Body of pancreas (tissue), 4 donors: ENCODE measurements at regions not wholly inside any gene's neighbourhood (a gene's known extent, or its start where the extent isn't known, plus 50 kb on each side); places are given as distances from the start of the nearest gene placed in this dataset.

Source experiments
- ATAC-seq: fragments of 150-250 bp; one replicate; pipeline ENCODE4 v1.9.1; 2016
- DNase-seq, 4 donors: peaks; one replicate each; pipeline ENCODE4 v3.0.0-alpha.2; 2019
- H3K27ac ChIP-seq, 4 donors: fragments of 200-600 bp; sonication (generic); 1 replicate in 3 of 4; 2 replicates in 1 of 4; pipeline versions ENCODE4 v1.5.1 to v1.6.1; 2016 to 2019; ENCODE audit warnings: mild to moderate bottlenecking in 1 of 4, mixed read lengths in 1 of 4, moderate library complexity in 1 of 4
- H3K27me3 ChIP-seq, 2 donors: fragments of 200-600 bp; sonication (generic); one replicate each; pipeline ENCODE4 v1.6.0; 2016; ENCODE audit warnings: mild to moderate bottlenecking in 1 of 2
- H3K36me3 ChIP-seq, 2 donors: fragments of 200-600 bp; sonication (generic); replicated peaks in 1 of 2; 2 replicates each; pipeline ENCODE4 v1.5.1; 2016; ENCODE audit warnings: low read depth in 2 of 2; ENCODE audit not compliant: insufficient read depth in 1 of 2
- H3K4me1 ChIP-seq: fragments of 200-600 bp; sonication (generic); one replicate; pipeline ENCODE4 v1.6.0; 2016
- H3K4me3 ChIP-seq, 2 donors: fragments of 200-600 bp; sonication (generic); 1 replicate in 1 of 2; 2 replicates in 1 of 2; pipeline ENCODE4 v1.5.1; 2016 to 2019
- H3K9me3 ChIP-seq, 3 donors: fragments of 200-600 bp; sonication (generic); 1 replicate in 2 of 3; 2 replicates in 1 of 3; pipeline ENCODE4 v1.5.1; 2016
- CTCF ChIP-seq, 7 experiments: fragments of 450-650 bp in 4 of 7; fragments of 200-600 bp in 3 of 7; sonication (generic) in 3 of 7; IDR thresholded peaks; one replicate each; pipeline ENCODE4 v1.5.1; 2016 to 2019; ENCODE audit warnings: antibody characterized with exemption in 7 of 7
- POLR2A ChIP-seq, 3 donors: fragments of 450-650 bp; IDR thresholded peaks; one replicate each; pipeline ENCODE4 v1.6.1; 2016; ENCODE audit warnings: antibody characterized with exemption in 3 of 3, mild to moderate bottlenecking in 2 of 3
- WGBS, 2 donors: methylation state at CpG; one replicate each; pipeline ENCODE4 v1.1.5; 2017; 5-methylcytosine and 5-hydroxymethylcytosine counted together
- intact Hi-C: fragments of 100-400 bp; cut with DNase I; formaldehyde crosslinking; loops from one replicate; pipeline ENCODE4 v1.15.1; 2023

GRCh38 chr13:80547341-80547740 is 206.4 kb upstream of the SPRY2 start:
- no peaks in the 10 kb centered on the region for H3K9me3 ChIP-seq
- H3K27ac ChIP-seq, result no peak overlapping the region
- H3K36me3 ChIP-seq, result no peaks in the 10 kb centered on the region
- WGBS, 2 donors, result 69 to 90% methylated on average over 1 of the region's 1 CpG
- H3K4me1 ChIP-seq, result no peaks in the 10 kb centered on the region
- no peak overlapping the region for H3K4me3 ChIP-seq
- H3K27me3 ChIP-seq, result no peaks in the 10 kb centered on the region
- no peak for ATAC-seq
- DNase-seq, result no peak
- intact Hi-C loops, result no loop called here
- no peak for TF ChIP-seq CTCF (IDR thresholded peaks at IDR 0.05)
- TF ChIP-seq POLR2A (IDR thresholded peaks at IDR 0.05), result no peak

- 89 to 97% methylated on average over 1 of the region's 1 CpG for WGBS, 2 donors
- H3K27ac ChIP-seq, result no peak overlapping the region
- intact Hi-C loops, result no loop called here
- H3K27me3 ChIP-seq, result no peaks in the 10 kb centered on the region
- no peak for TF ChIP-seq CTCF (IDR thresholded peaks at IDR 0.05)
- no peak for TF ChIP-seq POLR2A (IDR thresholded peaks at IDR 0.05)
- ATAC-seq, result no peak
- H3K36me3 ChIP-seq, result no peaks in the 10 kb centered on the region
- H3K9me3 ChIP-seq, result no peaks in the 10 kb centered on the region
- DNase-seq, result no peak
- H3K4me3 ChIP-seq, result no peak overlapping the region
- H3K4me1 ChIP-seq, result no peaks in the 10 kb centered on the region
Observed at GRCh38 chr13:80533175-80533574, 192.2 kb upstream of the SPRY2 start.

GRCh38 chr13:80530902-80531301 is 190.0 kb upstream of the SPRY2 start:
- TF ChIP-seq POLR2A (IDR thresholded peaks at IDR 0.05) (no peak), CTCF (IDR thresholded peaks at IDR 0.05) (no peak)
- no peaks in the 10 kb centered on the region for H3K36me3 ChIP-seq
- no peak overlapping the region for H3K27ac ChIP-seq
- ATAC-seq, result no peak
- no peak overlapping the region for H3K4me3 ChIP-seq
- H3K4me1 ChIP-seq, result no peaks in the 10 kb centered on the region
- intact Hi-C loops, result no loop called here
- no peak for DNase-seq
- 81 to 88% methylated on average over 1 of the region's 1 CpG for WGBS, 2 donors
- H3K9me3 ChIP-seq, result no peaks in the 10 kb centered on the region
- H3K27me3 ChIP-seq, result no peaks in the 10 kb centered on the region

GRCh38 chr13:80530191-80530590 is 189.3 kb upstream of the SPRY2 start:
- H3K9me3 ChIP-seq, result no peaks in the 10 kb centered on the region
- intact Hi-C loops, result no loop called here
- DNase-seq (no peak), ATAC-seq (no peak)
- WGBS, 2 donors, result 72 to 76% methylated on average over 4 of the region's 4 CpGs
- H3K4me1 ChIP-seq, result no peaks in the 10 kb centered on the region
- no peak for TF ChIP-seq POLR2A (IDR thresholded peaks at IDR 0.05)
- no peak for TF ChIP-seq CTCF (IDR thresholded peaks at IDR 0.05)
- H3K27ac ChIP-seq, result no peak overlapping the region
- no peaks in the 10 kb centered on the region for H3K36me3 ChIP-seq
- no peaks in the 10 kb centered on the region for H3K27me3 ChIP-seq
- no peak overlapping the region for H3K4me3 ChIP-seq

GRCh38 chr13:80529734-80530133 is 188.8 kb upstream of the SPRY2 start:
- no peaks in the 10 kb centered on the region for H3K9me3 ChIP-seq
- TF ChIP-seq CTCF (IDR thresholded peaks at IDR 0.05) (no peak), POLR2A (IDR thresholded peaks at IDR 0.05) (no peak)
- H3K4me3 ChIP-seq, result no peak overlapping the region
- H3K27ac ChIP-seq, result no peak overlapping the region
- intact Hi-C loops, result no loop called here
- no peaks in the 10 kb centered on the region for H3K36me3 ChIP-seq
- no peak for ATAC-seq
- WGBS, 2 donors, result 68 to 69% methylated on average over 3 of the region's 3 CpGs
- no peaks in the 10 kb centered on the region for H3K4me1 ChIP-seq
- no peaks in the 10 kb centered on the region for H3K27me3 ChIP-seq
- no peak for DNase-seq
